ENCODE measurements at regions not wholly inside any gene's neighbourhood (a gene's known extent, or its start where the extent isn't known, plus 50 kb on each side); places are given as distances from the start of the nearest gene placed in this dataset.
A peak's percentile ranks its signal among the peaks of the same experiment; 100 is the strongest.

GRCh38 chr6:159106627-159107241 lies 61.9 kb upstream of the TAGAP start (continued):
- TF ChIP-seq SMARCB1 (IDR thresholded peaks at IDR 0.05; ENCODE audit: insufficient read length, low read depth) (no peak), PRMT5 (CRISPR knock-in tag; IDR thresholded peaks at IDR 0.05) (no peak), STAT6 (CRISPR knock-in tag; IDR thresholded peaks at IDR 0.05) (no peak), GATA2 (CRISPR knock-in tag; IDR thresholded peaks at IDR 0.05) (0 out of 2 replicates have a peak, but pooled peaks have one; percentile 26), VEZF1 (CRISPR knock-in tag; IDR thresholded peaks at IDR 0.05) (no peak; the same call in 1 of the 2 replicates), CLOCK (CRISPR knock-in tag; IDR thresholded peaks at IDR 0.05; ENCODE audit: borderline replicate concordance) (no peak), ETV5 (CRISPR knock-in tag; IDR thresholded peaks at IDR 0.05; ENCODE audit: low read depth) (peak; percentile 70; the same call in 1 of the 2 replicates), NFYB (IDR thresholded peaks at IDR 0.05; ENCODE audit: extremely low read depth, insufficient read length) (peak; percentile 97), ZNF668 (CRISPR knock-in tag; IDR thresholded peaks at IDR 0.05) (no peak), BACH1 (tag; IDR thresholded peaks at IDR 0.05) (no peak), ZNF165 (CRISPR knock-in tag; IDR thresholded peaks at IDR 0.05; ENCODE audit: borderline replicate concordance) (no peak), RHOXF2B (CRISPR knock-in tag; conservative IDR thresholded peaks at IDR 0.05) (no peak), ZNF232 (CRISPR knock-in tag; IDR thresholded peaks at IDR 0.05) (no peak), PHF20 (IDR thresholded peaks at IDR 0.05; ENCODE audit: partially characterized antibody) (no peak), FOS (IDR thresholded peaks at IDR 0.05; ENCODE audit: extremely low read depth, insufficient read length) (peak; percentile 94), ZNF76 (CRISPR knock-in tag; IDR thresholded peaks at IDR 0.05; ENCODE audit: borderline replicate concordance) (no peak), SETDB1 (IDR thresholded peaks at IDR 0.05; ENCODE audit: low read length) (no peak), ZNF280A (IDR thresholded peaks at IDR 0.05; ENCODE audit: low read depth, partially characterized antibody) (no peak), ASH1L (IDR thresholded peaks at IDR 0.05; ENCODE audit: borderline replicate concordance, low read depth, partially characterized antibody) (peak; percentile 94), RCOR1 (IDR thresholded peaks at IDR 0.05; ENCODE audit: borderline replicate concordance in 1 of 2, low read depth in 2 of 2, low read length in 2 of 2) (peak in 1 of 2 experiments; percentile 26; a peak in 1 of 4 replicates), ZNF24 (IDR thresholded peaks at IDR 0.05) (no peak)
